ENCODE measurements at regions not wholly inside any gene's neighbourhood (a gene's known extent, or its start where the extent isn't known, plus 50 kb on each side); places are given as distances from the start of the nearest gene placed in this dataset.
A peak's percentile ranks its signal among the peaks of the same experiment; 100 is the strongest.
"Not testable (repeated sequence)": the region's sequence is repeated elsewhere in the genome, so short reads cannot be mapped to it uniquely, and the experiment has no call there.

- DNase-seq = peak; percentile 82
These were observed 53.6 kb downstream of the ARF6 start for GRCh38 chr14:49946320-49947141.

- DNase-seq = peak; percentile 73
These were observed 54.6 kb downstream of the ARF6 start for GRCh38 chr14:49947506-49947905.

GRCh38 chr14:49950275-49951228, 57.7 kb downstream of the ARF6 start:
- DNase-seq = peak; percentile 16

GRCh38 chr14:49951229-49951607, 58.3 kb downstream of the ARF6 start:
- no peak for DNase-seq

- no peak for DNase-seq
These were observed 58.9 kb downstream of the ARF6 start for GRCh38 chr14:49951691-49952345.

- no peak for DNase-seq
These were observed 60.3 kb downstream of the ARF6 start for GRCh38 chr14:49953196-49953595.

- no peak for DNase-seq
These were observed 61.3 kb downstream of the ARF6 start for GRCh38 chr14:49954171-49954631.

GRCh38 chr14:49955024-49955423, 62.1 kb downstream of the ARF6 start:
- DNase-seq = no peak

GRCh38 chr14:49957089-49957852, 64.4 kb downstream of the ARF6 start:
- no peak for DNase-seq

GRCh38 chr14:49959822-49960408, 67.0 kb downstream of the ARF6 start:
- DNase-seq = peak; percentile 68

GRCh38 chr14:49960453-49960852, 67.6 kb downstream of the ARF6 start:
- no peak for DNase-seq

- no peak for DNase-seq
These were observed 68.7 kb downstream of the ARF6 start for GRCh38 chr14:49961270-49962222.

- no peak for DNase-seq
These were observed 69.7 kb downstream of the ARF6 start for GRCh38 chr14:49962621-49963020.

- not testable (repeated sequence) for DNase-seq
These were observed 72.3 kb downstream of the ARF6 start for GRCh38 chr14:49965068-49965651.

- DNase-seq = no peak
These were observed 73.5 kb downstream of the ARF6 start for GRCh38 chr14:49966304-49966809.

- DNase-seq = no peak
These were observed 74.2 kb downstream of the ARF6 start for GRCh38 chr14:49966971-49967630.

GRCh38 chr14:49969961-49970360, 77.1 kb downstream of the ARF6 start:
- DNase-seq = no peak

- DNase-seq = no peak
These were observed 77.7 kb downstream of the ARF6 start for GRCh38 chr14:49970474-49971147.

Measured in NCI-H748 treated with DMSO at 0.1 percent for 48 hours (cell line).